ENCODE measurements at regions not wholly inside any gene's neighbourhood (a gene's known extent, or its start where the extent isn't known, plus 50 kb on each side); places are given as distances from the start of the nearest gene placed in this dataset.

GRCh38 chr13:65287405-65287804 is 1942.7 kb downstream of the PCDH9 start:
- no peaks in the 10 kb centered on the region for H3K9me3 Mint-ChIP-seq
- Histone ChIP-seq H3K27ac (ENCODE audit: low read depth) (no peak overlapping the region), H3F3A (replicated peaks; ENCODE audit: low read depth) (no peaks in the 10 kb centered on the region), H3K36me3 (ENCODE audit: insufficient read depth) (no peaks in the 10 kb centered on the region), H2AFZ (no peak overlapping the region), H3K4me2 (no peak overlapping the region), H3K9me2 (ENCODE audit: insufficient read depth) (no peaks in the 10 kb centered on the region), H3K4me1 (ENCODE audit: insufficient read depth) (no peaks in the 10 kb centered on the region), H3K4me3 (no peak overlapping the region), H4K20me1 (replicated peaks; ENCODE audit: insufficient read depth) (no peaks in the 10 kb centered on the region), H3K27me3 (ENCODE audit: insufficient read depth) (no peaks in the 10 kb centered on the region), H3K79me2 (replicated peaks; ENCODE audit: insufficient read depth) (no peaks in the 10 kb centered on the region)
- no peak overlapping the region for H3K4me3 Mint-ChIP-seq
- peaks cover 3% of the 10 kb centered on the region; the same call in 2 of the 3 replicates for H3K4me1 Mint-ChIP-seq
- no peaks in the 10 kb centered on the region for H3K27me3 Mint-ChIP-seq (ENCODE audit: insufficient read depth, low read depth, poor library complexity)
- TF ChIP-seq ETS1 (IDR thresholded peaks at IDR 0.05) (no peak), ZNF462 (CRISPR knock-in tag; IDR thresholded peaks at IDR 0.05) (no peak), ZNF331 (CRISPR knock-in tag; IDR thresholded peaks at IDR 0.05; ENCODE audit: low read depth) (no peak), JUNB (IDR thresholded peaks at IDR 0.05; ENCODE audit: unreplicated experiment) (no peak), REST (IDR thresholded peaks at IDR 0.05; ENCODE audit: unreplicated experiment) (no peak), CREB1 (CRISPR knock-in tag; IDR thresholded peaks at IDR 0.05; ENCODE audit: low read depth) (no peak), ZNF114 (CRISPR knock-in tag; IDR thresholded peaks at IDR 0.05) (no peak)
- ATAC-seq = no peak
- H3K27ac Mint-ChIP-seq = no peak overlapping the region
- H3K36me3 Mint-ChIP-seq (ENCODE audit: low read depth) = no peaks in the 10 kb centered on the region
- DNase-seq (ENCODE audit: low spot score) = no peak

Measured in GM23338 (cell line).